Gastroesophageal sphincter (tissue), 4 donors: ENCODE measurements at regions not wholly inside any gene's neighbourhood (a gene's known extent, or its start where the extent isn't known, plus 50 kb on each side); places are given as distances from the start of the nearest gene placed in this dataset.
"Not testable (repeated sequence)": the region's sequence is repeated elsewhere in the genome, so short reads cannot be mapped to it uniquely, and the experiment has no call there.

ENCODE experiments used
- ATAC-seq: fragments of 150-250 bp; one replicate; pipeline ENCODE4 v1.9.1; 2016; ENCODE audit warnings: mild to moderate bottlenecking, moderate library complexity
- H3K27ac ChIP-seq, 4 donors: fragments of 200-600 bp; sonication (generic) in 3 of 4; 1 replicate in 3 of 4; 2 replicates in 1 of 4; pipeline ENCODE4 v1.5.1; 2016 to 2019
- H3K27me3 ChIP-seq: fragments of 200-600 bp; sonication (generic); one replicate; pipeline ENCODE4 v1.5.1; 2019
- H3K36me3 ChIP-seq, 2 donors: fragments of 200-600 bp; sonication (generic); one replicate each; pipeline ENCODE4 v1.5.1; 2019; ENCODE audit warnings: control low read depth in 1 of 2
- H3K4me1 ChIP-seq, 3 donors: fragments of 200-600 bp; sonication (generic); 1 replicate in 2 of 3; 2 replicates in 1 of 3; pipeline ENCODE4 v1.5.1; 2016 to 2019; ENCODE audit warnings: control low read depth in 2 of 3
- H3K4me3 ChIP-seq, 2 donors: fragments of 200-600 bp; sonication (generic); one replicate each; pipeline ENCODE4 v1.5.1; 2019; ENCODE audit warnings: mild to moderate bottlenecking in 1 of 2, moderate library complexity in 1 of 2
- H3K9me3 ChIP-seq, 3 donors: fragments of 200-600 bp; sonication (generic); one replicate each; pipeline ENCODE4 v1.5.1; 2017 to 2019; ENCODE audit warnings: control low read depth in 2 of 3
- CTCF ChIP-seq, 4 experiments: fragments of 200-600 bp in 2 of 4; fragments of 450-650 bp in 2 of 4; sonication (generic) in 1 of 4; IDR thresholded peaks; one replicate each; pipeline ENCODE4 v1.5.1; 2017 to 2019; ENCODE audit warnings: antibody characterized with exemption in 4 of 4, mild to moderate bottlenecking in 2 of 4, moderate library complexity in 2 of 4
- EP300 ChIP-seq: sonication (generic); formaldehyde crosslinking; IDR thresholded peaks from one replicate; pipeline ENCODE4 v1.6.1; 2017; ENCODE audit warnings: antibody characterized with exemption, mild to moderate bottlenecking
- POLR2A ChIP-seq, 2 donors: fragments of 450-650 bp; IDR thresholded peaks; one replicate each; pipeline ENCODE4 v1.6.1; 2017; ENCODE audit warnings: antibody characterized with exemption in 2 of 2, mild to moderate bottlenecking in 2 of 2, moderate library complexity in 1 of 2
- POLR2AphosphoS5 ChIP-seq: sonication (generic); formaldehyde crosslinking; IDR thresholded peaks from one replicate; pipeline ENCODE4 v1.6.1; 2017; ENCODE audit warnings: antibody characterized with exemption
- WGBS, 2 donors: methylation state at CpG; one replicate each; pipeline ENCODE4 v1.1.5; 2018; ENCODE audit warnings: low coverage in 1 of 2; 5-methylcytosine and 5-hydroxymethylcytosine counted together

GRCh38 chr9:82882748-82883147 is 180.2 kb downstream of the RASEF start:
- H3K36me3 ChIP-seq = no peaks in the 10 kb centered on the region
- no peak overlapping the region for H3K27ac ChIP-seq
- no peak overlapping the region for H3K4me3 ChIP-seq
- no peaks in the 10 kb centered on the region for H3K4me1 ChIP-seq
- 66 to 83% methylated on average over 1 to 2 of the region's 2 CpGs for WGBS, 2 donors
- no peaks in the 10 kb centered on the region for H3K27me3 ChIP-seq
- no peak for ATAC-seq
- TF ChIP-seq POLR2AphosphoS5 = no peak
- no peak for TF ChIP-seq EP300
- TF ChIP-seq CTCF (IDR thresholded peaks at IDR 0.05) = no peak
- TF ChIP-seq POLR2A (IDR thresholded peaks at IDR 0.05) = no peak
- no peaks in the 10 kb centered on the region for H3K9me3 ChIP-seq

GRCh38 chr9:82883436-82883835 is 179.5 kb downstream of the RASEF start:
- Histone ChIP-seq H3K9me3 (no peaks in the 10 kb centered on the region), H3K27ac (no peak overlapping the region), H3K27me3 (no peaks in the 10 kb centered on the region), H3K4me1 (no peaks in the 10 kb centered on the region), H3K36me3 (no peaks in the 10 kb centered on the region), H3K4me3 (no peak overlapping the region)
- ATAC-seq = no peak
- TF ChIP-seq POLR2AphosphoS5 (no peak), CTCF (IDR thresholded peaks at IDR 0.05) (no peak)
- 100% methylated on average over 1 of the region's 3 CpGs for WGBS, 2 donors

GRCh38 chr9:82883974-82884373 is 179.0 kb downstream of the RASEF start:
- H3K9me3 ChIP-seq, ATAC-seq, H3K4me1 ChIP-seq, H3K36me3 ChIP-seq, H3K27me3 ChIP-seq, H3K4me3 ChIP-seq, H3K27ac ChIP-seq: not testable (repeated sequence)
- WGBS, 2 donors = 82 to 100% methylated on average over 3 to 6 of the region's 7 CpGs

- H3K9me3 ChIP-seq = no peaks in the 10 kb centered on the region
- no peaks in the 10 kb centered on the region for H3K27me3 ChIP-seq
- 83 to 91% methylated on average over 3 of the region's 4 CpGs for WGBS, 2 donors
- H3K4me1 ChIP-seq = no peaks in the 10 kb centered on the region
- no peak for ATAC-seq
- no peaks in the 10 kb centered on the region for H3K36me3 ChIP-seq
- no peak overlapping the region for H3K27ac ChIP-seq
- TF ChIP-seq CTCF (IDR thresholded peaks at IDR 0.05) (no peak), EP300 (no peak), POLR2AphosphoS5 (no peak), POLR2A (IDR thresholded peaks at IDR 0.05) (no peak)
- H3K4me3 ChIP-seq = no peak overlapping the region
Observed at GRCh38 chr9:82890401-82890800, 172.5 kb downstream of the RASEF start.

GRCh38 chr9:82890865-82891264 is 172.1 kb downstream of the RASEF start:
- Histone ChIP-seq H3K27ac (no peak overlapping the region), H3K36me3 (no peaks in the 10 kb centered on the region), H3K27me3 (no peaks in the 10 kb centered on the region), H3K9me3 (no peaks in the 10 kb centered on the region), H3K4me1 (no peaks in the 10 kb centered on the region), H3K4me3 (no peak overlapping the region)
- TF ChIP-seq POLR2AphosphoS5 = no peak
- no peak for TF ChIP-seq EP300
- TF ChIP-seq POLR2A (IDR thresholded peaks at IDR 0.05) = no peak
- no peak for TF ChIP-seq CTCF (IDR thresholded peaks at IDR 0.05)
- ATAC-seq = no peak

- no peak for ATAC-seq
- 71 to 83% methylated on average over 1 of the region's 1 CpG for WGBS, 2 donors
Observed at GRCh38 chr9:82891321-82891720, 171.6 kb downstream of the RASEF start.

More at GRCh38 chr9:82891321-82891720, 171.6 kb downstream of the RASEF start:
- Histone ChIP-seq H3K9me3 (no peaks in the 10 kb centered on the region), H3K27ac (no peak overlapping the region), H3K27me3 (no peaks in the 10 kb centered on the region), H3K4me1 (no peaks in the 10 kb centered on the region), H3K36me3 (no peaks in the 10 kb centered on the region), H3K4me3 (no peak overlapping the region)
- TF ChIP-seq CTCF (IDR thresholded peaks at IDR 0.05) (no peak), EP300 (no peak), POLR2AphosphoS5 (no peak), POLR2A (IDR thresholded peaks at IDR 0.05) (no peak)
